Spleen (tissue), 11 donors: ENCODE measurements at regions not wholly inside any gene's neighbourhood (a gene's known extent, or its start where the extent isn't known, plus 50 kb on each side); places are given as distances from the start of the nearest gene placed in this dataset.

Source experiments
- DNase-seq: peaks from one replicate; pipeline ENCODE4 v3.0.0-alpha.2; 2020
- H3K27ac ChIP-seq, 8 donors: fragments of 200-600 bp; sonication (generic) in 7 of 8; 1 replicate in 4 of 8; 2 replicates in 4 of 8; pipeline versions ENCODE4 v1.5.0 to v1.8.0; 2016 to 2021; ENCODE audit warnings: inconsistent platforms in 4 of 8, mild to moderate bottlenecking in 4 of 8, moderate library complexity in 1 of 8
- H3K27me3 ChIP-seq, 7 donors: fragments of 200-600 bp; sonication (generic) in 6 of 7; replicated peaks in 1 of 7; 1 replicate in 4 of 7; 2 replicates in 3 of 7; pipeline versions ENCODE4 v1.5.0 to v1.8.0; 2016 to 2021; ENCODE audit warnings: inconsistent platforms in 3 of 7, mild to moderate bottlenecking in 1 of 7
- H3K36me3 ChIP-seq, 6 donors: fragments of 200-600 bp; sonication (generic) in 5 of 6; 1 replicate in 4 of 6; 2 replicates in 2 of 6; pipeline versions ENCODE4 v1.5.0 to v1.8.0; 2016 to 2021; ENCODE audit warnings: inconsistent platforms in 2 of 6
- H3K4me1 ChIP-seq, 6 donors: fragments of 200-600 bp; sonication (generic) in 5 of 6; 1 replicate in 3 of 6; 2 replicates in 3 of 6; pipeline versions ENCODE4 v1.5.0 to v1.8.0; 2016 to 2021; ENCODE audit warnings: inconsistent platforms in 3 of 6
- H3K4me3 ChIP-seq, 8 donors: fragments of 200-600 bp; sonication (generic) in 7 of 8; 1 replicate in 4 of 8; 2 replicates in 4 of 8; pipeline versions ENCODE4 v1.5.0 to v1.8.0; 2016 to 2021; ENCODE audit warnings: inconsistent platforms in 4 of 8, mild to moderate bottlenecking in 4 of 8, moderate library complexity in 2 of 8
- H3K9me3 ChIP-seq, 8 donors: fragments of 200-600 bp; sonication (generic) in 7 of 8; 1 replicate in 4 of 8; 2 replicates in 4 of 8; pipeline versions ENCODE4 v1.5.0 to v1.8.0; 2016 to 2021; ENCODE audit warnings: inconsistent platforms in 4 of 8
- POLR2A ChIP-seq, 3 donors: fragments of 450-650 bp; IDR thresholded peaks; one replicate each; pipeline ENCODE4 v1.5.1; 2017; ENCODE audit warnings: antibody characterized with exemption in 3 of 3, mild to moderate bottlenecking in 1 of 3
- POLR2AphosphoS5 ChIP-seq, 3 donors: sonication (generic); formaldehyde crosslinking; IDR thresholded peaks; one replicate each; pipeline ENCODE4 v1.5.1; 2017; ENCODE audit warnings: antibody characterized with exemption in 3 of 3
- WGBS, 5 donors: extraction: QIAGEN DNeasy Blood & Tissue Kit in 3 of 5; methylation state at CpG; one replicate each; pipeline versions ENCODE4 v1.1.5 to v1.1.7; 2013 to 2018; 5-methylcytosine and 5-hydroxymethylcytosine counted together
- intact Hi-C: fragments of 100-400 bp; cut with DNase I; formaldehyde crosslinking; loops from one replicate; pipeline ENCODE4 v1.15.0; 2023; ENCODE audit warnings: low total_unique reads
- TF ChIP-seq, protein P1 (sequence below), 11 experiments: fragments of 200-600 bp in 7 of 11; fragments of 450-650 bp in 4 of 11; sonication (generic) in 4 of 11; IDR thresholded peaks in 8 of 11; conservative IDR thresholded peaks in 3 of 11; 1 replicate in 7 of 11; 2 replicates in 4 of 11; pipeline versions ENCODE4 v1.4.0 to v1.8.0; 2016 to 2021; ENCODE audit warnings: antibody characterized with exemption in 11 of 11, inconsistent platforms in 4 of 11, mild to moderate bottlenecking in 1 of 11
- donor health status: healthy with polysubstance abuse.
- donor health status: DM: no; HTN: no; CAD: no; lungs with moderate emphysema.
- donor health status: DM: no; HTN: no; CAD: no.
- donor health status: Bipolar disorder and iron deficiency.
- donor health status: healthy.
- donor health status: DM: no; HTN: no; CAD: no.
- donor health status: DM: yes; HTN: yes; CAD: no.

- peaks cover 0 to 7% (median 3%) of the 10 kb centered on the region in 8 donors for H3K9me3 ChIP-seq
- no peaks in the 10 kb centered on the region for H3K36me3 ChIP-seq
- intact Hi-C loops, result no loop called here
- DNase-seq, result no peak
- no peaks in the 10 kb centered on the region for H3K27me3 ChIP-seq
- 62 to 73% (median 67%) methylated on average over 1 of the region's 1 CpG for WGBS, 5 donors
- TF ChIP-seq, protein P1, sequence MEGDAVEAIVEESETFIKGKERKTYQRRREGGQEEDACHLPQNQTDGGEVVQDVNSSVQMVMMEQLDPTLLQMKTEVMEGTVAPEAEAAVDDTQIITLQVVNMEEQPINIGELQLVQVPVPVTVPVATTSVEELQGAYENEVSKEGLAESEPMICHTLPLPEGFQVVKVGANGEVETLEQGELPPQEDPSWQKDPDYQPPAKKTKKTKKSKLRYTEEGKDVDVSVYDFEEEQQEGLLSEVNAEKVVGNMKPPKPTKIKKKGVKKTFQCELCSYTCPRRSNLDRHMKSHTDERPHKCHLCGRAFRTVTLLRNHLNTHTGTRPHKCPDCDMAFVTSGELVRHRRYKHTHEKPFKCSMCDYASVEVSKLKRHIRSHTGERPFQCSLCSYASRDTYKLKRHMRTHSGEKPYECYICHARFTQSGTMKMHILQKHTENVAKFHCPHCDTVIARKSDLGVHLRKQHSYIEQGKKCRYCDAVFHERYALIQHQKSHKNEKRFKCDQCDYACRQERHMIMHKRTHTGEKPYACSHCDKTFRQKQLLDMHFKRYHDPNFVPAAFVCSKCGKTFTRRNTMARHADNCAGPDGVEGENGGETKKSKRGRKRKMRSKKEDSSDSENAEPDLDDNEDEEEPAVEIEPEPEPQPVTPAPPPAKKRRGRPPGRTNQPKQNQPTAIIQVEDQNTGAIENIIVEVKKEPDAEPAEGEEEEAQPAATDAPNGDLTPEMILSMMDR (IDR thresholded peaks at IDR 0.05 in 8 of 11, conservative IDR thresholded peaks at IDR 0.05 in 3 of 11), result no peak
- TF ChIP-seq POLR2A (IDR thresholded peaks at IDR 0.05), result no peak
- no peak for TF ChIP-seq POLR2AphosphoS5 (IDR thresholded peaks at IDR 0.05)
- no peak overlapping the region for H3K27ac ChIP-seq
- H3K4me1 ChIP-seq, result no peaks in the 10 kb centered on the region
- no peak overlapping the region for H3K4me3 ChIP-seq
These were observed 688.6 kb downstream of the DIPK2A start for GRCh38 chr3:144660186-144660585.

DNA sequence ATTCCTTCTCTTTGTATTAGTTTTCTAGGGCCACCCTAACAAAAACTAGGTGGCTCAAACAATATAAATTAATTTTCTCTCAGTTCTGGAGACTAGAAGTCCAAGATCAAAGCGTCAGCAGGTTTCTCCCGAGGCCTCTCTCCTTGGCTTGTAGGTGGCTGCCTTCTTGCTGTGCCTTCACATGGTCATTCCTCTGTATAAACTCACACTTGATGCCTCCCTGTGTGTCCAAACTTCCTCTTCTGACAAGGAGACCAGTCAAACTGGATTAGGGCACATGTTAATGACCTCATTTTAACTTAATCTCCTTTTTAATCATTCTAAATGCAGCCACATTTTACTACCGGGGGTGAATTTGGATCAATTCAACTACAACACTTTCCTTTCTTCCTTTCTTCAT is 691.1 kb downstream of the DIPK2A start:
- WGBS, 5 donors, result 84 to 93% (median 88%) methylated on average over 3 of the region's 3 CpGs
- intact Hi-C loops, result no loop called here
- H3K36me3 ChIP-seq, result no peaks in the 10 kb centered on the region
- H3K27ac ChIP-seq, result no peak overlapping the region
- H3K4me3 ChIP-seq, result no peak overlapping the region
- no peak for DNase-seq
- no peaks in the 10 kb centered on the region for H3K27me3 ChIP-seq
- peaks cover 0 to 20% (median 13%) of the 10 kb centered on the region in 8 donors for H3K9me3 ChIP-seq
- TF ChIP-seq, protein P1 (IDR thresholded peaks at IDR 0.05 in 8 of 11, conservative IDR thresholded peaks at IDR 0.05 in 3 of 11), result no peak
- TF ChIP-seq POLR2A (IDR thresholded peaks at IDR 0.05) (no peak), POLR2AphosphoS5 (IDR thresholded peaks at IDR 0.05) (no peak)
- no peaks in the 10 kb centered on the region for H3K4me1 ChIP-seq

DNA sequence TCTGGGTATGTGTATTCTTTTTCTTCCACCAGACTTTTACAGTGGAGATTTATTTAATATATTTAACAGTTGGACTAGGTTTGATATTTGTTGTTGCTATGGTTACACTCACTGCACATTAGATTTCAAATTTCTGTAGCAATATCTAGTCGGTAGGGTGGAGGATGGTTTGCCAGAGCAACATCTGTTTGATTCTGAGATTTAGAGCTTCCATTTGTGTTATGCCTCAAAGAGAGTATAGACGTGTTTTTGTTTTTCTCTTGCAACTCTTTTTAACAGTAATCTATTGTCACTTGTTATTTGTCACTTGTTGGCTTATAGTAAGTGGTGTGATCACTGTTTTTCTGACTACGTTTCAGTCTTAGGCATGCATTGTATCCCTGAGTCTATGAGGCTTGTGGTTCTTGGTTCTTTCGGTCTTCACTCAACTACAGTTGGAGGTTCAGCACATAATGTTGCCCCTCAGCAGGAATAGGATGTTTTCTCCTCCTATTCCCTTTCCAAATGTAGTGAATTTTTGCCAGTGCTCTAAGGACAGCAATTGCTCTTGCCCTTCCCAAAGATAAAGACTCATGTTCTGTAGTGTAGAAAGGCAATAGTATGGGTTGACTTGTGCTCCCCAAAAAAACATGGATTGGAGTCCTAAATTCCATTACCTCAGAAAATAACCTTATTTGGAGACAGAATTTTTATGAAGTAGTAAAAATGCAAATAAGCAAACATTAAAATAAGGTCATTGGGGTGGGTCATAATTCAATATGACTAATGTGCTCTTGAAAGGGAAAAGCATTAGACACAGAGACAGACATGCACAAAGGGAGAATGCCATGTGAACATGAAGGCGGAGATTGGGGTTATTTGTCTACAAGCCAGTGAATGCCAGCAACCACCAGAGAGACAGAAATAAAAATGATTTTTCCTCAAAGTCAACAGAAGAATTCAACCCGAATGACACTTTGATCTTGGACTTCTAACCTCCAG is 692.1 kb downstream of the DIPK2A start:
- TF ChIP-seq POLR2AphosphoS5 (IDR thresholded peaks at IDR 0.05) (no peak), POLR2A (IDR thresholded peaks at IDR 0.05) (no peak)
- TF ChIP-seq, protein P1 (IDR thresholded peaks at IDR 0.05 in 8 of 11, conservative IDR thresholded peaks at IDR 0.05 in 3 of 11), result no peak
- Histone ChIP-seq H3K36me3 (no peaks in the 10 kb centered on the region), H3K4me3 (no peak overlapping the region), H3K27ac (no peak overlapping the region), H3K9me3 (peaks cover 0 to 20% (median 13%) of the 10 kb centered on the region in 8 donors), H3K4me1 (no peaks in the 10 kb centered on the region), H3K27me3 (no peaks in the 10 kb centered on the region)
- 80 to 90% (median 83%) methylated on average over 6 of the region's 6 CpGs for WGBS, 5 donors
- intact Hi-C loops, result no loop called here
- no peak for DNase-seq

DNA sequence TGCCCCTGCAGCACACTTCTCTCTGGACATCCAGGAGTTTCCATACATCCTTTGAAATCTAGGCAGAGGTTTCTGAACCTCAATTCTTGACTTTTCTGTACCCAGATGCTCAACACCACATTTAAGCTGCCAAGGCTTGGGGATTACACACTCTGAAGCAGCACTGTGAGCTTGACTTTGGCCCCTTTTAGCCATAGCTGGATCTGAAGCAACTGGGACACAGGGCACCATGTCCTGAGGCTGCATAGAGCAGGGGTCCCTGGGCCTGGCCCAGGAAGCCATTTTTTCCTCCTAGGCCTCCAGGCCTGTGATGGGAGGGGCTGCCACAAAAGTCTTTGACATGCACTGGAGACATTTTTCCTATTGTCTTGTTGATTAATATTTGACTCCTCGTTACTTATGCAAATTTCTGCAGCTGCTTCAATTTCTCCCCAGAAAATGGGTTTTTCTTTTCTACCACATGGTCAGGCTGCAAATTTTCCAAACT is 694.0 kb downstream of the DIPK2A start:
- no peaks in the 10 kb centered on the region for H3K36me3 ChIP-seq
- no peaks in the 10 kb centered on the region for H3K27me3 ChIP-seq
- H3K27ac ChIP-seq, result no peak overlapping the region
- intact Hi-C loops, result no loop called here
- H3K9me3 ChIP-seq, result peaks cover 0 to 20% (median 13%) of the 10 kb centered on the region in 8 donors
- H3K4me1 ChIP-seq, result no peaks in the 10 kb centered on the region
- DNase-seq, result no peak
- WGBS, 5 donors, result 58 to 81% (median 75%) methylated on average over 1 of the region's 1 CpG
- no peak overlapping the region for H3K4me3 ChIP-seq
- TF ChIP-seq, protein P1 (IDR thresholded peaks at IDR 0.05 in 8 of 11, conservative IDR thresholded peaks at IDR 0.05 in 3 of 11), result no peak
- TF ChIP-seq POLR2A (IDR thresholded peaks at IDR 0.05) (no peak), POLR2AphosphoS5 (IDR thresholded peaks at IDR 0.05) (no peak)
